NCI-H1092 treated with DMSO at 0.1 percent for 48 hours (cell line): ENCODE measurements at regions not wholly inside any gene's neighbourhood (a gene's known extent, or its start where the extent isn't known, plus 50 kb on each side); places are given as distances from the start of the nearest gene placed in this dataset.
"Not testable (repeated sequence)": the region's sequence is repeated elsewhere in the genome, so short reads cannot be mapped to it uniquely, and the experiment has no call there.

Experiments used
- DNase-seq: peaks from one replicate; lab custom pipeline; 2025; lab: John Stamatoyannopoulos, UW

DNA sequence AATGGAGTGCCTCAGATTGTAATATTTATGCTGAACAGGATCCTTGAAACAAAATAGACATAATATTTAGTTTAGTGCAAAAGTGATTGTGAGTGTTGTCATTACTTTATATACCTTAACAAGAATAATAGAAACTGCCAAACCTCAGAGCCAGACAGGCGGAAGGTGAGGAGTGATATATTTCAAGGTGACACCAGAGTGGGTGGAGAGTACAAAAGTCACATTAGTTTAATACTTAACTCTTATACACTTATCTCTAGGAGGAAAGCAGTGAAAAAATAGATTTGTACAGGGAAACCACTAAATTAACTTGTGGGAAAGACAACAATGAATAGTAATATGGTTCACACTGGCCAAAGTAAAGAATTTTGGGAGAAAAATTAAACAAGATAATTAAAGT, 342.8 kb upstream of the NDST4 start:
- DNase-seq: no peak

DNA sequence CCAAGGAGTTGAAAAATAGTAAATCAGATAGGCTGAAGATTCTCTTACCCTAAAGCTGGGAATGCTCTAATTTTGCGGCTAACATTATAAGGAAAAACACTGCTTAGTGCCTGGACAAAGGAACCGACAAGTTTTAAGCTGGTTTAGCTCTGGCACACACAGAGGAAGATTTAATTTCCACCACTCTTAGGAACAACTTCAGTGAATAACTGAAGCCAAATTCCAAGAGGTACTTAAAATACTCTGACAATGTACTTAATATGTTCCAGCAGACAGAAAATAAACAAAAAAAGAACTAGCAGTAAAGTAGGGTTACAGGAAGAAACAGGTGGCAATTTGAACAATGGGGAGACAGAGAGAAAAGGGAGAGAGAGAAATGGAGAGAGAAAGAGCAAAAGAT, 340.8 kb upstream of the NDST4 start:
- DNase-seq: no peak

DNA sequence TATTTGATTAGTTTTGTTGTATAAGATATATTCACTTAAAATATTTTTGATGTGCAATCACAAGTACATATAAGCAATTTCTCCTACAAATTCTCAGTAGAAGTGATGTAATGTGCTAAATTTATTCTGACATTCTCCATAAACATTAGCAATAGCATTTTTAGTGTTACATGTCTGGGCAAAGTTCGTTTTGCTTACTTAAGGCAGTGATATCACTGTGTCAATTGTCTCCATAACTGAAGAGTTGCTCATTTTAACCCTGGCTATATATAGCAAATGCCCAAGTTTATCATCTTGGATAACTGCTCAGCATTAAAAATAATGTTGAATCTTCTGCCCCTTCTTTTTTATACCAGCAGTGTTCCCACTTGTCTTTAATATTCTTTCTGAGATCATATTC, 340.0 kb upstream of the NDST4 start:
- DNase-seq: no peak

DNA sequence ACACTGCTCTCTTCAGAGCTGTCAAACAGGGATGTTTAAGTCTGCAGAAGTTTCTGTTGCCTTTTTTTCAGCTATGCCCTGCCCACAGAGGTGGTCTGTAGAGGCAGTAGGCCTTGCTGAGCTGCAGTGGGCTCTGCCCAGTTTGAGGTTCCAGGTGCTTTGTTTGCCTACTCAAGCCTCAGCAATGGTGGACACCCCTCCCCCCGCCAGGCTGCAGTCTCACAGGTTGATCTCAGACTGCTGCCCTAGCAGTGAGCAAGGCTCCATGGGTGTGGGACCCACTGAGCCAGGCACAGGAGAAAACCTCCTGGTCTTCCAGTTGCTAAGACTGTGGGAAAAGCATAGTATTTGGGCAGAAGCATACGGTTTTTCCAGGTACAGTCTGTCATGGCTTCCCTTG, 338.8 kb upstream of the NDST4 start:
- DNase-seq: not testable (repeated sequence)

DNA sequence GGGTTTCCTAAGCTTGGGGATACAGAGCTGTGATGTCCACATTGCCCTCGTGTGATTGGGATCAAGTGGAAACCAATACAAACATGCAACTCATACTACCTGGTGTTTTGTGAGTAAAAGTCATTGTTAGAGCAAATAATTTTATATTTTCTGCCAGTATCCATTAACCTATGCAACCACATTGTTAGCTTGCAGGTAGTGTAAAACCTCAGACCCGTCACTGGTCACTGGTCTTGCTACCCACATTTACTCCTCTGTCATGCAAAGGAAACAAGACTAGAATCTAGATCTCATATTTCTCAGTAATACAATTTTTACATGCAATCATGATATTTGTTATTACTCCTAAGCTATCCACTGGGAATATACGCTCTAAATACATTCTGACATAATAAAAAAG, 324.3 kb upstream of the NDST4 start:
- DNase-seq: no peak

DNA sequence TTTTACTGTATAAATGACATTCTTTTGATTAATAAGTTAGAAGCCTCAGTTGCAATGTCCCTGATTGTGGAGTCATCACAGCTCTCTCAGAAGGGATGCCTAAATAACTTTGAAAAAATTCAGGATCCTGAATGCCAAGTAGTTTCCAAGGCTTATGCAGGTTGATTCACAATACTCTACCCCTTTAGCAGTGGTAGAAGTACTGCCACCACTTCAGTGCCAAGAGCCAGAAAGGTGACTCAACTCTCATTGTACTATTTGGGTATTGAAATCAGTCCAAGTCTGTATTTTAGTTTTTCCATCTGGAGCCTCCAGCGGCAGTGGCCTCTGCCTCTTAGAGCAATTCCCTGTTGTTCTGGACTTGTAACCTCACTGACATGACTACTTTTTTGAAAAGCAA, 320.1 kb upstream of the NDST4 start:
- no peak for DNase-seq

DNA sequence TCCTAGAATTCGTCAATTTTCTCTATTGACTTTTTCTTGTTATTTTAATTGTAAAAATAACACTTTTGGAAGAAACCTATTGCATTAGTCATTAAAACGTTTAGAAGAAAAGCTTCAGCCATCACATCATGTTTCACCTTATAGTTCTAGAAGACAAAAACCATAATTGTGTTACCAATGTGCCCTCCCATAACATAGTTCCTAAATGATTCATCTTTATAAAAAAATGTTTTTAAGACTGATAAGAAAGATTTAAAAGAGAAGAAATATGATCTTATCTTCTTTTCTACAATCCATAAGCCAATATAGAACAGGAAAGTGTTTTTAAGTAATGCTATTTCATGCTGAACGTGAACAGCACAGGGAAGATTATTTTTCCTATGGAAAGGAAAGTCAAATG, 316.6 kb upstream of the NDST4 start:
- DNase-seq: no peak

DNA sequence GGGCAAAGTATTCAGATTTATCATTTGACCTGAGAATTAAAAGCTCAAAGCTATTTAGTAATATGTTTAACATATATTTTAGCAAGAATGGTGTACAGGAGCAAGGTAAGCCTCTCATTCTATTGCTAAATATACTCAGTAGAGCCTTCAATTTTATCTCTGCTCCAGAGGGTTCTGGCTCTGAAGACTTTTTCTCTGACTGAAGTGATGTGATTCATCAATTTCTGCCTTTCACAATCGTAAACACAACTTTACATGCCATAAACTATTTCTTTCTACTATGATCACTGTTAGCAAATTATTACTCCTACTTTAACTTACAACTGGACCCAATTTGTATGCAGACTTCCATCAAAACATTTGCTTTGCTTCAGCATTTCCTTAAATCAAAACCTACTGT, 315.0 kb upstream of the NDST4 start:
- DNase-seq: no peak

DNA sequence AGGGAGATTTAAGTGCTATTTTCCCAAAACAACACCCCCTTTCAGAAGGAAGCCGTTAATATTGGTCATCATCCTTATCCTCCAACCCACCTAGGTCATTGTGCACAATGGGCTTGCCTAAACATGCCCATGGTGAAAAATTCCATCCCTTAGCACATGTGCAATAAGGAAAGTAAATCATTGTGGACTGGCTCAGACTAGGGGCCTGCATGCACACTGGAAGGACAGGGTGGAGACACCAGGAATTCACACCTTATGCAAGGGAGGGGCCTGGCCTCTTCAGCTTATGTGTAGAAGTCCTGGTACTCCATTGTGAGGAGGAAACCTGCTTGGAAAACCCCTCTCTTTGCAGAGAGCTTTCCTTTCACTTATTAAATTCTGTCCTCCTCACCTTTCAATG, 311.4 kb upstream of the NDST4 start:
- no peak for DNase-seq

DNA sequence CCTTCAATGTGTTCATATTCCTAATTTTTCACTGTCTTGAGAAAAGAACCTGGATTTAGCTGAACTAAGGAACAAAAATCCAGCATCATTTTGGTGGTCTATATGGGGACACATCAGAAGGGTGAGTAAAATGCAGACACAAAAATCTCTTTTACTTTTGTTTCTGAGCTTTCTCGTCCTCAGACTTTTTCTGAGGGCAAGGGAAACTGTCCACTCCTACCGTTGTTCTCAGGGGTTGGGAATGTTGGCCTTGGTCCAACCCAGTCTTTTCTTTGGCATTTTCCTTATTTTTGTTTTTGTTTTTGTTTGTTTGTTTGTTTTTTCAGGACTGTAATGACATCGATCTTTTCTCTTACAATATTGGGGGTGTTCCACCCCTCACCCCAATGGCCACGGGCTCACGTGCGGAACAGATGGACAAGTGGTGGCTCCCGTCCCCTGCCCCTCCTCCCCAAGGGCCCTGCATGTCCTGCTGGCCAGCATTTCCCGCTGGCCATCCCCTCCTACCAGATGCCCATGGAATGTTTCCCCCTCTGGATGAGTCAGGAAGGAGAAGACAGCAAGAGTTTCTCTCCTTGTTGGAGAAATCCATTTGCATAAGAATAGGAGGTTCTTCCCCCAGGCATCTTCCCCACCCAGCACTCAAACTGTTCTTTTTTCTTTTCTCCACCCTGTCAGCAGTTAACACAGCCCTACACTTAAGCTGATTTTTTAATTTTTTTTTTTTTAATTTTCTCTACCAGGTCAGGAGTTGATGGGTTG, 305.4 kb upstream of the NDST4 start:
- no peak for DNase-seq

DNA sequence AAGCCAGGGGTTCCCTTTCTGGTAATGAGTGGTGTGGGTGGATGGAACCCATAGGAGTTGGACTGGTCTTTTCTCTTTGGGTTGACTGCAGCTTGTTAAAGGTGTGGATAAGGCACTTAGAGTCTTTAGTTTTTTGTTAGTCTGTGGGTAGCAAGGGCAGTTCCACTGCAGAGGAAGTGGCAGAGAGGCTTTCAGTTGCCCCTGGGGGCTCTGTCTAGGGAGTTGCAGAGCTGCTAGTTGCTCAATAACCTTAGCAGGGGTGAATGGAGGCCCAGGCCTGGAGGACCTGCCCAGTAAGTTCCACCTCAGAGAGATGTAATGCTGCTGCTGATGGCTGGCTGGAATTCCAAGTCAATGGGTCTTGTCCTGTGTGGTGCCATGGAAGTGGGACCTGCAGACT, 282.6 kb upstream of the NDST4 start:
- no peak for DNase-seq

DNA sequence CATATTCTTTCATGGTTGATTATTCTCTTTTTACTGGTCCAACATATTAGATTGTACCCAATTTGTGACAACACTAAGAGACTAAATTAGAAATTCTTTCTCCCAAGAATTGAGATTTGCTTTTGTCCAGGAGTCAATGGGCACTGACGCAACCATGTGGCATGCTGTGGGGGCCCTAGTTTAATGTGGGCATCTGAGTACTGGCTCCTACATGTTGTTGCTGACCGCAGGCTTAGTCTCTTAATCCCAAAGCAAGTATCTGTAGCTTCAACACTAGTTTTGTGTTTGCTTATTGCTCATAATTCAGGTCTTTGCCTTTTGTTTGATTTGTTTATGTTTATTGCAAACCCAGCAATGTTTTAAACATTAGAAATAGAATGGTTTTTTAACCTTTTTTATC, 263.4 kb upstream of the NDST4 start:
- DNase-seq: no peak

DNA sequence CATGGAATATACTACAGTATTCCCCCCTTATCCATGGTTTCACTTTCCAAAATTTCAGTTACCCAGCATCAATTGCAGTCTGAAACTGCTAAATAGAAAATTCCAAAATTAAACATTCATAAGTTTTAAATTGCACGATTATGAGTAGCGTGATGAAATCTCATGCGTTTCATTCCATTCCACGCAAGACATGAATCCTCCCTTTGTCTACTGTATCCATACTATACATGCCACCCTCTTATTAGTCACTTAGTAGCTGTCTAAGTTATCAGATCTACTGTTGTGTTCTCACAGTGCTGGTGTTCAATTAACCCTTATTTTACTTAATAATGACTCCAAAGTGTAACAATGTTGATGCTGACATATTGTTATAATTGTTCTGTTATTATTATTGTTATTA, 261.2 kb upstream of the NDST4 start:
- no peak for DNase-seq

DNA sequence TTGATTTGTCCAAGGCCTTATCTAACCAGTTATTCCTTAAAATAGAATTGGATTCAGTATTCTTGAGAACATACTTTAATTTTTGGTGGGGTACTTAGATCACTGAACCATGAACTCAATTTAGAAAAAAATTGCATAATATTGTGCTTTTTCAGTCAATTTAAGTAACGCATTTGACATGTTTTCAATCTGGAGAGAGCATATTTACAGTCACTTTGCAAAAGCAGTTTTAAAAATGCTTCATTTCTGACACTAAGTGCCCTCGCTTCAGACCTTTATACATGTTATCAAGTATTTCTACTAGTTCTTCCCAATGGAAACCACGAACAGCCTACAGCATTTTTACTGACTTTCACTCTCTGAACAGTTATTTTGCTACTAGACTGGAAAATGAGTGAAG, 257.1 kb upstream of the NDST4 start:
- DNase-seq: no peak

DNA sequence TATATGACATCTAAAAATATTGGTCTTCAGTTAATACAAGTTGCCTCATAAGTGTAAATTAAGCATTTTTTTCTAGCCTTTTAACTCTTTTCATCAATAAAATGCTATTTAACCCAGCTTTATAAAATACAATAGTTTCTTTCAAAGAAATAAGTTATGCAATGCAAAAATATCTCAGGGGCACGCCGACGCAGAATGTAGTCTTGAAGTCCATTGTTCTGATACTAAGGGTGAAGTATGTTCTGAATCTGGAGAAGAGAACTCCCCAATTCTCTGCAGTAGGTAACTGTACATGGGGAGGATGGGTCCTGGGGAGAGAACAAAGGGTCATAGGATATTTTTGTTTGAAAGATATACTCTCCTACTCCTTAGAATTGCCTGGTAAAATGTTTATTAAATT, 256.6 kb upstream of the NDST4 start:
- DNase-seq: no peak

DNA sequence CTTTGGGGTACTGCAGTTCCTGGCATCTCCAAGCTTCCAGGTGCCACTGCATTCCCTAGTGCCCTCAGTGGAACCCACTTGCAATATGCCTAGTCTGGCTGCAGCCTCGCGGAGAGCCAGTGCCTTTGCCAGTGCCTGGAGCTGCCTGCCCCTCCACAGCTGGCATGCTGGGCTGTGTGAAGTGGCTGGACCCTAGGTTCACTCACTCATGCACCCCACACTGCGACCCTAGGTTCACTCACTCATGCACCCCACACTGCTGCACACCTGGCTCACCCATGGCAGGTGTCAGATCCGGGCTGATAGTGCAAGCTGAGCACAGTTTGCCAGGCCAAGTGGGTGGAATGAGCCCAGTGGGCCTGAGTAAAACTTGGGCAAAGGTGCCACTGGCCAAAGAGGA, 253.0 kb upstream of the NDST4 start:
- DNase-seq: no peak

DNA sequence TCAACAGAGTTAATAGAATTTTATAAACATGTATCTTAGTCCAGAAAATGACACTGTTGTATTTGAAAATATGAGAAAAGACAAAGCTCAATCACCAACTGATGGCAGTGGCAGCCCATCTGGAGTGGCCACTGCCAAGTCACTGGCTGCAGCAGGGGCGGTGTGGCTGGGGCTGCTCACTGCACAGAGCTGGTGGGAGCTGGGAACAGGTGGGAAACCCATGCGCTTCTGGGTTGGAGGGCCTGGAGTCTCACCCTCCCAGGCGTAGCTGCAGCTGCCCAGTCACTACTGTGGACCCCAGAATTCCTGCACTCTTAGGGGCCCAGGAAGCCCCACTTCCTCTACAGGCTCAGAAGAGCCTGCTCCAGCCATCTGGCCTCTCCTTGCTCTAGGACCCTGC, 251.8 kb upstream of the NDST4 start:
- no peak for DNase-seq

DNA sequence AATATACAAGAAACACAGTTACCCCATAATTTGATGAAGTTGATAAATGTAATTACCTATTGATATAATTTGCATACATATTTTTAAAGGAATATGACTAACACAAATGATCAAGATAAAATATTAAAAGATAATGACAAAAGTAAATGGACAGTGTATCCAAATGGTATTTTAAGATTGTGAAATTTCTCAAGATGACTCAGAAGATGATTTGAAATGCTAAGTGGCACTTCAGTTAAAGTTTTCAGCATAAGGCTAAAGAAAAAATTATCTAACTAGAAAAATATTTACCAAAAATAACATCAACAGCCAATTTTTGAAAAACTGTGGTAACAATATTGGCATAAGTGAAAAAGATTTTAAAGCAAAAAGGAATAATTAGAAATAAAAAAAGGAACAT, 248.4 kb upstream of the NDST4 start:
- no peak for DNase-seq

DNA sequence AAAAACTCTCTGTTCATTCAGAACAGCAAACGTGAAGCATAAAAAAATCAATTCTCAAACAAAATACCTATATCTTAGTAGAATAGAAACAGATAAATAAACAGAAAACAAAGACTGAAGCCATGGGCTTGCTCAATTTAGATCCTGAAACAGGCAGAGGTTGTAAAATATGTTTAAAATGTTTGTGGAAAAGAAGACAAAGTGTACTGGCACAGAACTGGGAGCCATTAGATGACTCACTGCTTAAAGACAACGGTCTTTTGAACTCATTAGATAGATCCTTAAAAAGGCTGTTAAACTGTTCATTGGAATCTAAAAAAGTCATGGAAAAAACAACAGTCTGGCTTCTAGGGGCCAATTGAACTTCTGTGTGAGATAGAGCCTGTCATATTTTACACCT, 247.0 kb upstream of the NDST4 start:
- DNase-seq: no peak

DNA sequence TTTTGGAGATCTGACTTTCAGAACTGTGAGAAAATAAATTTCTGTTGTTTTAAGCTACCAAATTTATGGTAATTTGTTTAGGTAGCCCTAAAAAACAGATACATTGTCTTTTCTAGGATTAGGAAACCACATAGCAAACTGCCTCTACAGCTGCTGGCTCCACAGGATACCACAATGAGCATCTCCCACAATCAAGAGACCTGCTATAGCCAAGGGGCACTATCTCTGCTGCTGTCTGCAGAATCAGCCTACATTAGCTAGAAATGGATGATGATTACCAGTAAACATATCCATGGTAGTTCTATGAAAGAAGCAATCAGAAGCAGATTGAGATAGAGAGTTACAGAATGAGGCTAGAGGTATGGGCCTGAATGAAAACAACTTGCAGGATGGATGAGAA, 244.4 kb upstream of the NDST4 start:
- DNase-seq: no peak

DNA sequence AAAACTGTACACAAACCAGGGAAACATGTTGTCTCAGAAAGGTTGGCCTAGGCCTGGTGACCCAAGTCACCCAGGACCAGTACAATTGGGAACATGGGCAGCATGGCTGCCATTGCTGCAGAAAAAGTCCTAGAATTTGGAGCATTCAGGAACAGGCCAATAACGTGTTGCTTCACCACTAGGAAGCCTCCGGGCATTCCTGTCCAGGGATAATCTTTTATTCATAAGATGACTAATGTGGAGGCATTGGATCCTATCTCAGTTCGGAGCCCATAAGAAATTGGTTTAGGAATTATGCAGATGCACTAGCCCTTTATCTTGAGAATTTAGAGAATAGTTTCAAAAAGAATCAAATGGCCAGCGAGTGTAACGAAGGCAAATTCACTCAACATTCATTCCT, 242.8 kb upstream of the NDST4 start:
- DNase-seq: no peak

DNA sequence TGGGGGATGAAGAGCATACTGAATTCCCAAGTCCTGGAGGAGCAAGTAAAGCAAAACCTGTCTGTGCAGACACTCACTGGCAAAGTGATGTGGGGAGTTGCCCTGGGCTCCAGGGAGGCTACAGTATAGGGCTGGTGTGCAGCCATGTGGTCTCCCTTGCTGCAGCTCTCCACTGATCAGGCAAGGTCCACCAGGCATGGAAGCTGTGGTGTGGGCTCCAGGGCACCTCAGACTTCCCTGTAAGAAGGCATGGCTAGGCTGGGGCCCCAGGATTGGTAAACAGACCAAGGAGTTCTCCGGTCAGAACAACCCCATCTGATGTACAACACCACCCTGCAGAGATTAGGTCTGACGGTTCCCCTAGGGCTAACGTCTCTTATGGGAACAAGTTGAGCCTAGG, 241.9 kb upstream of the NDST4 start:
- DNase-seq: no peak

DNA sequence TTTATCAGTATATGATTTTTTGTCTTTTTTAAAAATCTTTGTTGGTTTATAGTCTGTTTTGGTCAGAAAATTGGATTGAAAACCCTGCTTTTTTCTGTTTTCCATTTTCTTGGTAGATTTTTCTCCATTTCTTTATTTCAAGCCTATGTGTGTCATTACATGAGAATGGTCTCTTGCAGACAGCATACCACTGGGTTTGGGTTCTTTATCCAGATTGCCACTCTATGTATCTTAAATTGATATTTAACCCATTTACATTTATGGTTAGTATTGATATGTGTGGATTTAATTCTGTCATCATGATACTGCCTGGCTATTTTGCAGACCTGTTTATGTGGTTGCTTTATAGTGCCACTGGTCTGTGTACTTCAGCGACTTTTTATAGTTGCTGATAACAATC, 239.9 kb upstream of the NDST4 start:
- no peak for DNase-seq

DNA sequence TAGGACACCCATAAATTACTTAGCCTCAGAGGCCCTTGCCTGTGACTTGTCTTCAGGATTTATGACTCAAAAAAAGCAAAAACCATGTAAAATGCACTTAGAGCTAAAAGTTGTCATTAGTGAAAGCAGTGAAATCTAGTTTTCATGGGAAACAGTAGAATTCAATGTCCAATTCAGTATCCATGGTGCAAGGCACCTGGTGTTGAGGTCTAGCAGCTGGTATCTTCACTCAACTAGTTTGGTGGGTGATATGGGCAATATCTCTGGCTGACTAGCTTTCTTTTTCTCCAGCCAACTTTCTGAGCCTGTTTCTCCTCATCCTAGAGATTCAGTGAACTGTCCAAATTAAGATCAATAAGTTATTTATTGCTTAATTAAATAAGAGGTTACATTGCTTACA, 229.8 kb upstream of the NDST4 start:
- DNase-seq: no peak
